H1 (cell line): ENCODE measurements at regions not wholly inside any gene's neighbourhood (a gene's known extent, or its start where the extent isn't known, plus 50 kb on each side); places are given as distances from the start of the nearest gene placed in this dataset.

ENCODE experiments used
- CTCF ChIA-PET: fragments of 300-600 bp; sonication (Branson Sonifier 250); formaldehyde crosslinking; loops from one replicate; lab custom pipeline; 2021; ENCODE audit not compliant: partially characterized antibody; lab: Charles Lee
- POLR2A ChIA-PET: fragments of 300-600 bp; sonication (Branson Sonifier 250); formaldehyde crosslinking; loops from one replicate; lab custom pipeline; 2021; ENCODE audit warnings: inconsistent platforms; ENCODE audit not compliant: partially characterized antibody; lab: Charles Lee
- DNase-seq, 2 experiments: peaks; one replicate each; pipeline versions ENCODE4 v3.0.0 to v3.0.0-alpha.2; 2010 to 2022; ENCODE audit warnings: low spot score in 2 of 2, low read depth in 1 of 2, mixed read lengths in 1 of 2
- FAIRE-seq: peaks from 2 replicates; lab custom pipeline; 2011; peaks lifted over from hg19 to GRCh38; lab: Jason Lieb, UNC
- H2AFZ ChIP-seq: 2 replicates; pipeline ENCODE4 v1.8.1; 2012; ENCODE audit warnings: low read length, inconsistent platforms
- H2AK5ac ChIP-seq: 2 replicates; pipeline ENCODE4 v1.6.1; 2013; ENCODE audit warnings: low read depth, low read length
- H2BK120ac ChIP-seq: replicated peaks from 2 replicates; pipeline ENCODE3; 2013; ENCODE audit warnings: low read depth, low read length, inconsistent platforms
- H2BK12ac ChIP-seq: 2 replicates; pipeline ENCODE4 v1.6.1; 2013; ENCODE audit warnings: low read depth, low read length
- H2BK15ac ChIP-seq: 2 replicates; pipeline ENCODE4 v1.6.1; 2013; ENCODE audit warnings: low read length
- H2BK20ac ChIP-seq: 2 replicates; pipeline ENCODE4 v1.6.1; 2013; ENCODE audit warnings: low read length
- H2BK5ac ChIP-seq: 2 replicates; pipeline ENCODE4 v1.6.1; 2013; ENCODE audit warnings: low read depth, low read length
- H3K14ac ChIP-seq: 2 replicates; pipeline ENCODE4 v1.6.1; 2013; ENCODE audit warnings: inconsistent platforms; ENCODE audit not compliant: insufficient read length
- H3K18ac ChIP-seq: 2 replicates; pipeline ENCODE4 v1.6.1; 2013; ENCODE audit warnings: low read length; ENCODE audit errors: extremely low read depth
- H3K23ac ChIP-seq: 2 replicates; pipeline ENCODE4 v1.6.1; 2013; ENCODE audit warnings: inconsistent platforms; ENCODE audit not compliant: insufficient read length
- H3K23me2 ChIP-seq: 2 replicates; pipeline ENCODE4 v1.6.1; 2013; ENCODE audit warnings: low read depth, low read length
- H3K27ac ChIP-seq: 2 replicates; pipeline ENCODE4 v1.6.1; 2011; ENCODE audit warnings: low read depth, low read length, inconsistent platforms
- H3K27me3 ChIP-seq, 4 experiments: replicated peaks in 1 of 4; 1 replicate in 1 of 4; 2 replicates in 3 of 4; pipeline versions ENCODE4 v1.6.1 to v1.8.1; 2011 to 2013; ENCODE audit warnings: low read length in 3 of 4, mild to moderate bottlenecking in 3 of 4, inconsistent platforms in 2 of 4, mixed read lengths in 2 of 4, moderate library complexity in 1 of 4; ENCODE audit not compliant: control insufficient read depth in 3 of 4, insufficient read depth in 3 of 4; ENCODE audit errors: extremely low read depth in 1 of 4
- H3K36me3 ChIP-seq, 4 experiments: 2 replicates each; pipeline versions ENCODE4 v1.6.1 to v1.8.1; 2011 to 2013; ENCODE audit warnings: mild to moderate bottlenecking in 4 of 4, low read length in 3 of 4, moderate library complexity in 2 of 4, control low read depth in 1 of 4, inconsistent platforms in 1 of 4; ENCODE audit not compliant: insufficient read depth in 4 of 4, control insufficient read depth in 2 of 4
- H3K4ac ChIP-seq: replicated peaks from 2 replicates; pipeline ENCODE3; 2013; ENCODE audit warnings: low read length, low read depth, mixed read lengths, inconsistent platforms; ENCODE audit not compliant: insufficient read length
- H3K4me1 ChIP-seq, 4 experiments: replicated peaks in 1 of 4; 1 replicate in 1 of 4; 2 replicates in 3 of 4; pipeline versions ENCODE4 v1.6.1 to v1.8.1; 2011 to 2013; ENCODE audit warnings: low read length in 3 of 4, inconsistent platforms in 2 of 4, mixed read lengths in 1 of 4; ENCODE audit not compliant: insufficient read depth in 4 of 4, control insufficient read depth in 3 of 4
- H3K4me2 ChIP-seq, 2 experiments: 2 replicates each; pipeline versions ENCODE4 v1.6.1 to v1.8.1; 2011 to 2013; ENCODE audit warnings: low read depth in 2 of 2, low read length in 2 of 2, control low read depth in 1 of 2, inconsistent platforms in 1 of 2, mild to moderate bottlenecking in 1 of 2; ENCODE audit not compliant: insufficient read depth in 1 of 2
- H3K4me3 ChIP-seq, 4 experiments: fragments of 200-600, 300-600 bp in 1 of 4; sonication (generic), shearing (Covaris generic), sonication (Bioruptor Twin) in 1 of 4; 2 replicates each; pipeline versions ENCODE4 v1.5.1 to v1.8.1; 2011 to 2016; ENCODE audit warnings: low read length in 4 of 4, low read depth in 3 of 4, control low read depth in 2 of 4, inconsistent platforms in 2 of 4, mild to moderate bottlenecking in 2 of 4, mixed read lengths in 1 of 4, moderate library complexity in 1 of 4; ENCODE audit not compliant: insufficient read depth in 2 of 4; ENCODE audit errors: extremely low read depth in 1 of 4
- H3K56ac ChIP-seq: replicated peaks from 2 replicates; pipeline ENCODE3; 2013; ENCODE audit warnings: low read depth, mild to moderate bottlenecking, mixed read lengths, low read length, inconsistent platforms; ENCODE audit not compliant: insufficient read length
- H3K79me1 ChIP-seq: 2 replicates; pipeline ENCODE4 v1.6.1; 2013; ENCODE audit warnings: low read depth, low read length, control low read depth
- H3K79me2 ChIP-seq, 2 experiments: 2 replicates each; pipeline versions ENCODE4 v1.6.1 to v1.8.1; 2012 to 2013; ENCODE audit warnings: low read length in 2 of 2, mild to moderate bottlenecking in 2 of 2, inconsistent platforms in 1 of 2; ENCODE audit not compliant: insufficient read depth in 2 of 2, control insufficient read depth in 1 of 2
- H3K9ac ChIP-seq, 4 experiments: replicated peaks in 1 of 4; 1 replicate in 1 of 4; 2 replicates in 3 of 4; pipeline versions ENCODE4 v1.6.1 to v1.8.1; 2011 to 2013; ENCODE audit warnings: low read depth in 3 of 4, low read length in 3 of 4, control low read depth in 2 of 4, mild to moderate bottlenecking in 2 of 4, moderate library complexity in 2 of 4, inconsistent platforms in 1 of 4; ENCODE audit errors: extremely low read depth in 1 of 4
- H3K9me3 ChIP-seq, 2 experiments: 2 replicates each; pipeline versions ENCODE4 v1.6.1 to v1.8.1; 2012 to 2013; ENCODE audit warnings: mild to moderate bottlenecking in 2 of 2, moderate library complexity in 2 of 2, control low read depth in 1 of 2, inconsistent platforms in 1 of 2, low read depth in 1 of 2, low read length in 1 of 2, mixed read lengths in 1 of 2; ENCODE audit not compliant: insufficient read depth in 2 of 2
- H4K20me1 ChIP-seq, 2 experiments: replicated peaks in 1 of 2; 2 replicates each; pipeline versions ENCODE3 to v1.8.1; 2011 to 2013; ENCODE audit warnings: inconsistent platforms in 2 of 2, low read length in 2 of 2, mild to moderate bottlenecking in 1 of 2; ENCODE audit not compliant: insufficient read depth in 2 of 2, control insufficient read depth in 1 of 2
- H4K5ac ChIP-seq: 2 replicates; pipeline ENCODE4 v1.6.1; 2013; ENCODE audit warnings: low read length, low read depth, mixed read lengths, inconsistent platforms; ENCODE audit not compliant: insufficient read length
- H4K8ac ChIP-seq: 2 replicates; pipeline ENCODE4 v1.8.0; 2013; ENCODE audit warnings: mild to moderate bottlenecking, moderate library complexity, low read length, inconsistent platforms; ENCODE audit not compliant: insufficient read depth; ENCODE audit errors: extremely low read depth
- H4K91ac ChIP-seq: replicated peaks from 2 replicates; pipeline ENCODE3; 2013; ENCODE audit warnings: low read length, mixed read lengths, inconsistent platforms; ENCODE audit not compliant: insufficient read length
- BCL11A ChIP-seq, 2 experiments: IDR thresholded peaks; one replicate each; pipeline ENCODE4 v1.6.1; 2011; ENCODE audit warnings: low read depth in 2 of 2, low read length in 2 of 2, mild to moderate bottlenecking in 2 of 2
- CREB1 ChIP-seq: IDR thresholded peaks from 2 replicates; pipeline ENCODE4 v1.6.1; 2012; ENCODE audit warnings: inconsistent platforms
- E2F6 ChIP-seq: IDR thresholded peaks from 2 replicates; pipeline ENCODE4 v1.6.1; 2012; ENCODE audit warnings: inconsistent platforms
- EP300 ChIP-seq, 2 experiments: IDR thresholded peaks; 1 replicate in 1 of 2; 2 replicates in 1 of 2; pipeline ENCODE4 v1.6.1; 2011 to 2012; ENCODE audit warnings: low read depth in 2 of 2, low read length in 2 of 2, mild to moderate bottlenecking in 2 of 2, borderline replicate concordance in 1 of 2, inconsistent platforms in 1 of 2, moderate library complexity in 1 of 2
- KDM5A ChIP-seq: fragments of 200-600 bp; IDR thresholded peaks from 2 replicates; pipeline ENCODE4 v1.7.1; 2012; ENCODE audit warnings: mild to moderate bottlenecking, low read length, inconsistent platforms, mixed read lengths
- NANOG ChIP-seq: IDR thresholded peaks from 2 replicates; pipeline ENCODE4 v1.6.1; 2011; ENCODE audit warnings: low read length, low read depth, mild to moderate bottlenecking, inconsistent platforms; ENCODE audit not compliant: insufficient read depth, poor library complexity, severe bottlenecking
- RFX5 ChIP-seq: IDR thresholded peaks from 2 replicates; pipeline ENCODE4 v1.6.1; 2011; ENCODE audit warnings: low read depth, low read length, improper control_type of control experiment, borderline replicate concordance
- SIN3A ChIP-seq, 2 experiments: IDR thresholded peaks in 1 of 2; conservative IDR thresholded peaks in 1 of 2; 2 replicates each; pipeline ENCODE4 v1.6.1; 2011 to 2012; ENCODE audit warnings: low read length in 2 of 2, improper control_type of control experiment in 1 of 2, low read depth in 1 of 2, mild to moderate bottlenecking in 1 of 2
- SIX5 ChIP-seq: IDR thresholded peaks from 2 replicates; pipeline ENCODE4 v1.6.1; 2011; ENCODE audit warnings: mild to moderate bottlenecking, low read depth, low read length
- SP1 ChIP-seq: IDR thresholded peaks from 2 replicates; pipeline ENCODE4 v1.6.1; 2011; ENCODE audit warnings: low read depth, low read length
- SUZ12 ChIP-seq: fragments of 200-600 bp; sonication (generic); IDR thresholded peaks from 2 replicates; pipeline ENCODE4 v1.6.1; 2012; ENCODE audit warnings: mild to moderate bottlenecking, inconsistent platforms, low read length, moderate library complexity, mixed read lengths
- TAF1 ChIP-seq: IDR thresholded peaks from 2 replicates; pipeline ENCODE4 v1.6.1; 2011; ENCODE audit warnings: mild to moderate bottlenecking, low read depth, low read length
- TAF7 ChIP-seq: optimal IDR thresholded peaks from 2 replicates; pipeline ENCODE3; 2011; ENCODE audit warnings: low read depth, mild to moderate bottlenecking, inconsistent platforms, low read length, moderate library complexity, borderline replicate concordance
- WGBS, 2 experiments: shearing (Covaris generic) in 1 of 2; methylation state at CpG; one replicate each; pipeline versions ENCODE4 v1.1.6 to v1.1.7; 2013 to 2015; ENCODE audit warnings: low lambda C conversion rate in 2 of 2, mixed read lengths in 2 of 2, inconsistent platforms in 1 of 2, low coverage in 1 of 2, missing lambda C conversion rate in 1 of 2; ENCODE audit not compliant: insufficient replicate concordance in 2 of 2, insufficient coverage in 1 of 2, insufficient read length in 1 of 2; ENCODE audit errors: extremely low coverage in 1 of 2, missing lambda C conversion rate in 1 of 2; 5-methylcytosine and 5-hydroxymethylcytosine counted together

- H3K79me1 ChIP-seq: no peaks in the 10 kb centered on the region
- H3K4me1 ChIP-seq: no peaks in the 10 kb centered on the region
- no peak overlapping the region for H2BK20ac ChIP-seq
- no peak overlapping the region for H2BK15ac ChIP-seq
- no peak overlapping the region for H3K27ac ChIP-seq
- H3K4ac ChIP-seq: no peak overlapping the region
- no peak overlapping the region for H2AFZ ChIP-seq
- H3K18ac ChIP-seq: no peak overlapping the region
- no peak overlapping the region for H3K4me3 ChIP-seq
- peaks cover 5 to 7% of the 10 kb centered on the region in 2 experiments; a peak in 3 of 4 replicates for H3K9me3 ChIP-seq
- H4K5ac ChIP-seq: no peak overlapping the region
- H2BK5ac ChIP-seq: no peak overlapping the region
- H3K4me2 ChIP-seq: no peak overlapping the region
- POLR2A ChIA-PET: interaction anchor here (0.6 to 1.4 kb wide), 2 partner anchors 9 to 82 kb away, joined by 3 to 4 read pairs; no protein-coding TSS in a partner anchor
- FAIRE-seq (no peak), DNase-seq (no peak)
- no peak overlapping the region for H2BK120ac ChIP-seq
- H2AK5ac ChIP-seq: no peak overlapping the region
- H3K23me2 ChIP-seq: no peaks in the 10 kb centered on the region
- CTCF ChIA-PET: interaction anchor here (0.6 to 2.0 kb wide), 4 partner anchors 9 to 127 kb away, joined by 3 to 5 read pairs (median 4); no protein-coding TSS in a partner anchor
- no peak overlapping the region for H3K56ac ChIP-seq
- H3K36me3 ChIP-seq: no peaks in the 10 kb centered on the region
- no peak overlapping the region for H4K8ac ChIP-seq
- WGBS, 2 experiments: 84% methylated on average over 3 of the region's 3 CpGs; no CpG with 5 or more reads in 1 of the 2 experiments
- no peak overlapping the region for H3K14ac ChIP-seq
- no peaks in the 10 kb centered on the region for H3K27me3 ChIP-seq
- H3K79me2 ChIP-seq: no peaks in the 10 kb centered on the region
- H4K20me1 ChIP-seq: no peaks in the 10 kb centered on the region
- no peak overlapping the region for H4K91ac ChIP-seq
- H3K9ac ChIP-seq: no peak overlapping the region
- no peak overlapping the region for H3K23ac ChIP-seq
- no peak overlapping the region for H2BK12ac ChIP-seq
- TF ChIP-seq CREB1: no peak
- TF ChIP-seq SUZ12: no peak
- no peak for TF ChIP-seq SIX5
- TF ChIP-seq EP300 (IDR thresholded peaks at IDR 0.05; ENCODE audit: borderline replicate concordance in 1 of 2, low read depth in 2 of 2, low read length in 2 of 2): no peak
- TF ChIP-seq E2F6: no peak
- TF ChIP-seq TAF7: no peak
- TF ChIP-seq SP1: no peak
- no peak for TF ChIP-seq SIN3A (conservative IDR thresholded peaks at IDR 0.05 in 1 of 2, IDR thresholded peaks at IDR 0.05 in 1 of 2; ENCODE audit: low read depth in 1 of 2, low read length in 2 of 2)
- no peak for TF ChIP-seq TAF1
- TF ChIP-seq BCL11A (IDR thresholded peaks at IDR 0.05; ENCODE audit: low read depth in 2 of 2, low read length in 2 of 2): no peak
- TF ChIP-seq NANOG: no peak
- no peak for TF ChIP-seq KDM5A
- TF ChIP-seq RFX5: no peak
Measured at GRCh38 chr9:32708480-32709150, 73.1 kb upstream of the TAF1L start.
